Natural killer cell treated with Interleukin-12 subunit alpha and Interleukin-12 subunit beta and Interleukin-15 and Interleukin-18, amount 100 ng/mL, for 72 hours (primary cell): ENCODE measurements at regions not wholly inside any gene's neighbourhood (a gene's known extent, or its start where the extent isn't known, plus 50 kb on each side); places are given as distances from the start of the nearest gene placed in this dataset.
"Not testable (repeated sequence)": the region's sequence is repeated elsewhere in the genome, so short reads cannot be mapped to it uniquely, and the experiment has no call there.

Experiments
- ATAC-seq, 2 donors: fragments of 150-1000 bp; cut with Tn5 transposase in 1 of 2; sonication (Bioruptor Pico), chemical (Tn5 transposase) in 1 of 2; 2 replicates each; pipeline ENCODE4 v1.10.0; 2021
- DNase-seq: peaks from one replicate; pipeline ENCODE4 v3.0.0; 2022; ENCODE audit warnings: low spot score
- H3K27ac Mint-ChIP-seq, 2 donors: 1 replicate in 1 of 2; 2 replicates in 1 of 2; pipeline ENCODE4 v1.8.0; 2022; ENCODE audit warnings: mixed read lengths in 2 of 2, mild to moderate bottlenecking in 1 of 2, moderate library complexity in 1 of 2
- H3K27me3 Mint-ChIP-seq, 2 donors: 1 replicate in 1 of 2; 2 replicates in 1 of 2; pipeline ENCODE4 v1.8.0; 2022; ENCODE audit warnings: mixed read lengths in 2 of 2
- H3K36me3 Mint-ChIP-seq: one replicate; pipeline ENCODE4 v1.8.0; 2022; ENCODE audit warnings: mixed read lengths
- H3K4me1 Mint-ChIP-seq, 2 donors: 1 replicate in 1 of 2; 2 replicates in 1 of 2; pipeline ENCODE4 v1.8.0; 2022; ENCODE audit warnings: low read depth in 2 of 2, mixed read lengths in 2 of 2, mild to moderate bottlenecking in 1 of 2
- H3K4me3 Mint-ChIP-seq: one replicate; pipeline ENCODE4 v1.8.0; 2022; ENCODE audit warnings: mixed read lengths
- H3K9me3 Mint-ChIP-seq: 2 replicates; pipeline ENCODE4 v1.8.0; 2022; ENCODE audit warnings: mixed read lengths

- Mint-ChIP-seq H3K27me3 (peaks cover 3 to 12% of the 10 kb centered on the region in 2 donors), H3K27ac (no peak overlapping the region), H3K36me3 (no peaks in the 10 kb centered on the region), H3K4me1 (no peaks in the 10 kb centered on the region), H3K4me3 (no peak overlapping the region), H3K9me3 (no peaks in the 10 kb centered on the region)
- no peak for ATAC-seq
- DNase-seq: no peak
Measured at GRCh38 chr7:156378806-156379205, 261.8 kb upstream of the RNF32 start.

- Mint-ChIP-seq H3K4me1 (no peaks in the 10 kb centered on the region), H3K4me3 (no peak overlapping the region), H3K9me3 (no peaks in the 10 kb centered on the region), H3K27ac (no peak overlapping the region), H3K27me3 (peaks cover 3 to 12% of the 10 kb centered on the region in 2 donors), H3K36me3 (no peaks in the 10 kb centered on the region)
- ATAC-seq: no peak
- DNase-seq: no peak
Measured at GRCh38 chr7:156376317-156376716, 264.3 kb upstream of the RNF32 start.

GRCh38 chr7:156374335-156374734 lies 266.2 kb upstream of the RNF32 start:
- H3K27me3 Mint-ChIP-seq: peaks cover 3 to 12% of the 10 kb centered on the region in 2 donors
- ATAC-seq: no peak
- no peaks in the 10 kb centered on the region for H3K36me3 Mint-ChIP-seq
- H3K27ac Mint-ChIP-seq: no peak overlapping the region
- H3K9me3 Mint-ChIP-seq: no peaks in the 10 kb centered on the region
- H3K4me1 Mint-ChIP-seq: no peaks in the 10 kb centered on the region
- DNase-seq: no peak
- H3K4me3 Mint-ChIP-seq: no peak overlapping the region

- H3K27ac Mint-ChIP-seq, ATAC-seq, H3K4me1 Mint-ChIP-seq, DNase-seq, H3K27me3 Mint-ChIP-seq, H3K4me3 Mint-ChIP-seq, H3K9me3 Mint-ChIP-seq, H3K36me3 Mint-ChIP-seq: not testable (repeated sequence)
Measured at GRCh38 chr7:156369929-156370328, 270.6 kb upstream of the RNF32 start.

- no peak for ATAC-seq
- no peaks in the 10 kb centered on the region for H3K27me3 Mint-ChIP-seq
- no peak overlapping the region for H3K4me3 Mint-ChIP-seq
- no peak overlapping the region for H3K27ac Mint-ChIP-seq
- no peaks in the 10 kb centered on the region for H3K4me1 Mint-ChIP-seq
- no peaks in the 10 kb centered on the region for H3K36me3 Mint-ChIP-seq
- no peaks in the 10 kb centered on the region for H3K9me3 Mint-ChIP-seq
- DNase-seq: no peak
Measured at GRCh38 chr7:156368053-156368843, 272.3 kb upstream of the RNF32 start.

GRCh38 chr7:156363751-156364150 lies 276.8 kb upstream of the RNF32 start:
- H3K9me3 Mint-ChIP-seq: no peaks in the 10 kb centered on the region
- H3K36me3 Mint-ChIP-seq: no peaks in the 10 kb centered on the region
- H3K27me3 Mint-ChIP-seq: no peaks in the 10 kb centered on the region
- H3K4me1 Mint-ChIP-seq: no peaks in the 10 kb centered on the region
- ATAC-seq (no peak), DNase-seq (no peak)
- H3K4me3 Mint-ChIP-seq: no peak overlapping the region
- H3K27ac Mint-ChIP-seq: no peak overlapping the region

GRCh38 chr7:156360835-156361234 lies 279.7 kb upstream of the RNF32 start:
- H3K27ac Mint-ChIP-seq: no peak overlapping the region
- H3K4me1 Mint-ChIP-seq: no peaks in the 10 kb centered on the region
- no peaks in the 10 kb centered on the region for H3K9me3 Mint-ChIP-seq
- H3K27me3 Mint-ChIP-seq: no peaks in the 10 kb centered on the region
- no peaks in the 10 kb centered on the region for H3K36me3 Mint-ChIP-seq
- H3K4me3 Mint-ChIP-seq: no peak overlapping the region
- no peak for ATAC-seq
- DNase-seq: no peak

GRCh38 chr7:156356551-156356950 lies 284.0 kb upstream of the RNF32 start:
- H3K9me3 Mint-ChIP-seq: no peaks in the 10 kb centered on the region
- no peak overlapping the region for H3K27ac Mint-ChIP-seq
- DNase-seq (no peak), ATAC-seq (no peak)
- no peaks in the 10 kb centered on the region for H3K27me3 Mint-ChIP-seq
- no peak overlapping the region for H3K4me3 Mint-ChIP-seq
- H3K4me1 Mint-ChIP-seq: no peaks in the 10 kb centered on the region
- no peaks in the 10 kb centered on the region for H3K36me3 Mint-ChIP-seq

GRCh38 chr7:156353352-156353751 lies 287.2 kb upstream of the RNF32 start:
- Mint-ChIP-seq H3K36me3 (no peaks in the 10 kb centered on the region), H3K4me1 (no peaks in the 10 kb centered on the region), H3K9me3 (no peaks in the 10 kb centered on the region), H3K27me3 (no peaks in the 10 kb centered on the region), H3K4me3 (no peak overlapping the region), H3K27ac (no peak overlapping the region)
- DNase-seq (no peak), ATAC-seq (no peak)

- not testable (repeated sequence) for H3K27me3 Mint-ChIP-seq, H3K4me3 Mint-ChIP-seq, DNase-seq, H3K36me3 Mint-ChIP-seq, H3K4me1 Mint-ChIP-seq, H3K27ac Mint-ChIP-seq, ATAC-seq, H3K9me3 Mint-ChIP-seq
Measured at GRCh38 chr7:156347703-156348248, 292.8 kb upstream of the RNF32 start.

GRCh38 chr7:156347132-156347531 lies 293.4 kb upstream of the RNF32 start:
- Mint-ChIP-seq H3K27me3 (no peaks in the 10 kb centered on the region), H3K27ac (no peak overlapping the region)

GRCh38 chr7:156344595-156344994 lies 296.0 kb upstream of the RNF32 start:
- Mint-ChIP-seq H3K27me3 (no peaks in the 10 kb centered on the region), H3K36me3 (no peaks in the 10 kb centered on the region), H3K9me3 (no peaks in the 10 kb centered on the region), H3K4me1 (no peaks in the 10 kb centered on the region), H3K27ac (no peak overlapping the region), H3K4me3 (no peak overlapping the region)
- DNase-seq (no peak), ATAC-seq (no peak)

More at GRCh38 chr7:156347132-156347531, 293.4 kb upstream of the RNF32 start:
- no peak overlapping the region for H3K4me3 Mint-ChIP-seq
- no peak for ATAC-seq
- no peaks in the 10 kb centered on the region for H3K36me3 Mint-ChIP-seq
- no peaks in the 10 kb centered on the region for H3K4me1 Mint-ChIP-seq
- no peak for DNase-seq
- H3K9me3 Mint-ChIP-seq: no peaks in the 10 kb centered on the region

- no peaks in the 10 kb centered on the region for H3K36me3 Mint-ChIP-seq
- peaks cover 0 to 2% of the 10 kb centered on the region in 2 donors for H3K27me3 Mint-ChIP-seq
- H3K4me3 Mint-ChIP-seq: no peak overlapping the region
- no peak for DNase-seq
- H3K4me1 Mint-ChIP-seq: no peaks in the 10 kb centered on the region
- H3K9me3 Mint-ChIP-seq: peaks cover 8% of the 10 kb centered on the region
- peak in 1 of 2 donors; percentile 17 for ATAC-seq
- H3K27ac Mint-ChIP-seq: no peak overlapping the region
Measured at GRCh38 chr7:156334636-156335035, 305.9 kb upstream of the RNF32 start.

- DNase-seq: no peak
- H3K27ac Mint-ChIP-seq: no peak overlapping the region
- no peaks in the 10 kb centered on the region for H3K36me3 Mint-ChIP-seq
- no peak for ATAC-seq
- peaks cover 3 to 12% of the 10 kb centered on the region in 2 donors for H3K27me3 Mint-ChIP-seq
- no peak overlapping the region for H3K4me3 Mint-ChIP-seq
- H3K9me3 Mint-ChIP-seq: peaks cover 8% of the 10 kb centered on the region
- no peaks in the 10 kb centered on the region for H3K4me1 Mint-ChIP-seq
Measured at GRCh38 chr7:156327916-156328315, 312.7 kb upstream of the RNF32 start.
